HG02938 (cell line): ENCODE measurements at regions not wholly inside any gene's neighbourhood (a gene's known extent, or its start where the extent isn't known, plus 50 kb on each side); places are given as distances from the start of the nearest gene placed in this dataset.
"Not testable (repeated sequence)": the region's sequence is repeated elsewhere in the genome, so short reads cannot be mapped to it uniquely, and the experiment has no call there.

Source experiments
- ATAC-seq: cut with Tn5 transposase; IDR thresholded peaks from one replicate; pipeline ENCODE4 v1.9.1; 2021; ENCODE audit warnings: mild to moderate bottlenecking, moderate library complexity; ENCODE audit not compliant: unreplicated experiment

DNA sequence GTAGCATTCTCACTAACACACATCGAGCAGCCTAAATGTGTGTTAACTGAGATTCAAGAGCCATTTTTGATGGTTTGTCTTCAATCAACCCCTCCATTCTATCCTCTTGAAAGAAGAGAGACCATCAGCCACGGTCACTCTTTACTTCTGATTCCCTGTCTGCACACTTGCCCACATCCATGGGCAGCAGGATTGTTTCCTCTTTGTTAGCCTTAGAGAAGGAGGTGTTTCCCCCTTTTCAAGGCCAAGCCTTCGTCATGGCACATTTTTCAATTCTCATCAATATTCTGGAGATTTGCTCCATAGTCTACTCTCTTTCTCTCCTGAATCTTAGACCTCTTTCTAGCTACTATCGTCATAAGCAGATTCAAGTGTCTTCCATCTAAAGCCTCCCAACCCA, 522.4 kb upstream of the NAALADL2 start:
- no peak for ATAC-seq

DNA sequence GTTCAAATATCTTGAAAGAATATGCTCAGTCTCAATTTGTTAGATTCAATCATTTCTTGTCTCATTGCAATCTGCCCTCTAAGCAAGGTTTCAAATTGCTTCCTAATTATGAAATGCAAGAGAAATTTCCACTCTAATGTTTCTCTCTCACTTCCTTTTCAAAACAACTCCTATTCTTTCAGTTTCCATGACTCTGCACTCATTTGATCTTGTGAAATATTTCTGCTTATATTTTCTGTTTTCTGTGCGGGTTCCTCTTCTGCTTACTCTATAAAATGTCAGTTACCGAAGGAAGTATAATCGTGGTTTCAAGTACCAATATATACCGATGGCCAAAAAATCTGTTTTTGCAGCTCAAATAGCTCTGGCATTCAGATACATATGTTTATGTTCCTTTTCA, 521.9 kb upstream of the NAALADL2 start:
- ATAC-seq = no peak

DNA sequence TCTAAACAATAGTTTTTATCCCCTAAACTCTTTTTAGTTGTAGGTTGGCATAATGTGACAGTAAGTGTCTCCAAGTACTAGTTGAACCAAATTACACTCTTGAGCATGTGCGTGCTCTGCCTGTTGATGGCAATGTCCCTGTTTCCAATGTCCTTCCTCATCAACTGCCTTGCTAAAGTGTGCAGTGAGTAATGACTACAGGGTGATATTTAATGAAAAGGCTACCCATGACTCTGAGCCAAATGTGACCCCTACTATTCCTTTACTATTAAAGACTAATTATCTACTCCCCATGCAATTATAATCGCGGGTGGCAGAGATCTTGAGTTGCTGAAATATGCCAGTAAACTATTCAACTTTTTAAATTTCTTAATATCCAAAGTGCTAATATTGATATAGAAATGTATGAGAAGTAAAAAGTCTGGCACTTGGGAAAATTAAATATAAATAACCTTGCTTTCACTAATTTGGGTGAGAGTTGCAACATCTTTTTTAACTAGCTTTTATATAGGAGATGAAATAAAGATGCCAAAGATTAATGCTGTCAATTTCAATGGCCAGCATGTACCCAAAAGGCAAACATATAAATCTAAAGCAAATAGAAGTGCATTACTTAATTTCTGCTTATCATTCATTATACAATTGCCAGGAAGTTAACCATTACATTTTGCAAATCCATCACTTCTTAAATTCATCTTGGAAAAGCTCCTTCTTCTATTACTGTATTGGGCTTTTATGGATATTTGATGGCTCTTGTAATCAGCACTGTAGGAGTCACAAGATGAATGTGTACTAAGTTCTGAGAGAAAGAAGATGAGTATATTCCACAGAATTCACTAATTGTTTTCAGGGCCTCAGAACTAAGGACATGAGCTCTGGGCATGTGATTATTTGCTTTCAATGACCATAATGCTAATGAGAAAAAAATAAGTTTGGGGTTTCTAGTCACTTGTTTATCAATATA, 518.2 kb upstream of the NAALADL2 start:
- ATAC-seq = no peak

DNA sequence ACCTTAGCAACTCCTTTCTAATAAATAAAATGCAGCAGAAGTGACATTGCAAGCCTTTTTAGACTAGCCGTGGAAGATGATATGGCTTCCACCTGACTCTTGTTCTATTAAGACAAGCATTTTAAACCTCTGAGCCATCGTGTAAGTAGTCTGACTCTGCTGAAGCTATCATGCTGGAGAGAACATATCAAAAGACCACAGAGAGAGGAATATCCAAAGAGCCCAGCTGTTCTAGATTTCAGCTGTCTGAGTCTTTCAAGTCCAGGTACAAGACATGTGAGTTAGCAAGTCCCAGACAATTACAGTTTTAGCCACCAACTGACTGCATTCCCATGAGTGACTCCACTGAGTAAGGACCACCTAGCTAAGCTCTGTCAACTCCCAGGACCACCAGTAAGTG, 517.0 kb upstream of the NAALADL2 start:
- no peak for ATAC-seq

DNA sequence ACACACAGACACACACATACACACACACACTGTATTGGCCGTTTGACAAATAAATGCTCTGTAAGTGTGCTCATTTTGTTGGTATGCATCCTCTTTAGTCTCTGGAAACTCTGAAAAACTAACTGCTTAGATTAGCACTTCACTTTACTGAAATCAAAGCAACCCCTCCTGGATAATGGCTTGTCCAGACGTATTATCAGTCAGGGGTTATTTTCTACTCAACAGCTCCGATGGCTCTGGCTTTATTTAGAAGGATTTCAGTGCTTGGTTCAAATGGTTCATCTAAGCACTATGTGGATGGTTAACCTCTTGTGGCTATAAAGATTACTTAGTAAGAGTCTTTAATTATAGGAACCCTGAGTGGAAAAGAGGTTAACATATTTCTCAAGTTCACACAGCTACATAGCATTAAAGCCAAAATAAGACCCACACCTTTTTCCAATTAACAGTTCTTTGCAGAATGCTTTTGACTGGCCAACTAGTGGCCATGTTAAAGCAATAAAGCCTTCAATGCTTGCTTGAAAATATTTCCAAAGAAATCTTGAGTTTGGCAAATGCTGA, 516.1 kb upstream of the NAALADL2 start:
- ATAC-seq = no peak

DNA sequence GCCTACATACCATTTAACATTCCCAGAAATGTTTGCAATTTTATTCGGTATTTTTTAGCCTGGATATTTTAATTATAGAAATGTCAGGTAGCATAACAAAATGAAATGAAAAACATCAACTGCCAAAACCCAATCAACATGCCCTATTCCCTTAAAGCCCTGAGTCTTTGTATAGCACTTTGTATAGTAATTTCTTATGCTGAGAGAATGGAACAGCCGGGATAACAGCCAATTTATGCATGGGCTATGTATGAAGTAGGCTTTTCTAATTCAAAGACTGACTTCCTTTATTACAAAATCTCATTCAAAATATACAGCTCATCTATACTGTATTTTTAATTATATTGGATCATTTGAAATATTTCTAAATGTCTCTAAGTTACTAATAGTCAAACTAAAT, 513.0 kb upstream of the NAALADL2 start:
- no peak for ATAC-seq

DNA sequence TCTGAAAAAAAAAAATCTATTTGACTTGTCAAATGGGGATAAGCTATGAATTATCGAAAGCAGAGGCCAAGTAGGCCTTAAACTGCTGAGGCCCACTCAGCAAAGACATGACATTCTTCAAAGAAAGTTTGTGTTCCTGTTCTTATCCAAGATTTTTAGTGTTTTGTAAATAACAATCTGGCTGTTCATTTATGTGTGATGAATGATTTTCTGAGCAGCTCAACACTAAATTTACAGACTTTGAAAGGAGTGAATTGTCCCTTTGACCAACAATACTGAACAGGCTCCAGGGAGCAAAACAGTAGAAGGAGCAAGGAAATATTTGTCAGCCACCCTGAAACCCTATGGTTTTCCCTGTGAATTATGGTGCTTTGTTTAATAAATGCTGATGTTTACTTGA, 512.6 kb upstream of the NAALADL2 start:
- no peak for ATAC-seq

DNA sequence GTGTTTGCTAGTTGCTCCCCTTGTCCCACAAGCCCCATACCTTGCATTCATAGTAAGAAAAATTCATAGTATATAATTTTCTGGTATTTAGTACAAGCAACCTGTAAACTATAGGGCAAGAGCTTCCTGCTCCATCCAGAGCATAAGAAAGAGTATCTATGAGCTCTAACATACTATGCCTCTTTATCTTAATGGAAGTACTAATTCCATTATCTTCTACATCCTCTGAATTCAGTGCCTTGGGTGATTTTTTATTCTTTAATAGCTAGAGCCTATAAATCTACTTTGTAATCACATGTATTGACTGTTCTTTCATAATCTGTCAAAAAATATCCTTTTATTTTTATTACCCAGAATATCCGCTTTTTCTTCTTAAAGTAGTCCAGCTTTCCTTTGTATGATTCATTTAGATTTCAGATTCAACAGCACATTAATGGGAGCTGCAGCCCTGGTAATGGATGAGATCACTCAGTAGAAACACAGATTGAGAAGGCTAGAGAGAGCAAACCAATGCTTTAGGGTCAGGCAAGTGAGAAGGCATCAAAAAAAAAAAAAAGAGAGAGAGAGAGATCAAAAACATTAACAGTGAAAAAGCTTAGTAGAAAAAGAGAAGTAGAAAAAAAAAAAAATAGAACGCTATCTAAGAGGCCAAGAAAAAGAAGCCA, 511.5 kb upstream of the NAALADL2 start:
- ATAC-seq = no peak

DNA sequence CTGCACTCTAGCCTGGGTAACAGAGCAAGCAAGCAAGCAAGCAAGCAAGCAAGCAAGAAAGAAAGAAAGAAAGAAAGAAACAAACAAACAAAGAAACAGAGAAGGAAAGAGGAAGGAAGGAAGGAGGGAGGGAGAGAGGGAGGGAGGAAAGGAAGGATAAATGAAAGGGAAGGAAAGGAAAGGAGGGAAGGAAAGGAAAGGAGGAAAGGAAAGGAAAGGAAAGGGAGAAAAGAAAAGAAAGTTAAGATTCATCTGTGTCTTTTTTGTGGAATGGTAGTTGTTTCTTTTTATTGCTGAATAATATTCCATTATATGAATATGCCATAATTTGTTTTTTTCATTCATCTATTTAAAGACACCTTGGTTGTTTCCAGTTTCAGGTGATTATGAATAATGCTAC, 506.9 kb upstream of the NAALADL2 start:
- no peak for ATAC-seq

DNA sequence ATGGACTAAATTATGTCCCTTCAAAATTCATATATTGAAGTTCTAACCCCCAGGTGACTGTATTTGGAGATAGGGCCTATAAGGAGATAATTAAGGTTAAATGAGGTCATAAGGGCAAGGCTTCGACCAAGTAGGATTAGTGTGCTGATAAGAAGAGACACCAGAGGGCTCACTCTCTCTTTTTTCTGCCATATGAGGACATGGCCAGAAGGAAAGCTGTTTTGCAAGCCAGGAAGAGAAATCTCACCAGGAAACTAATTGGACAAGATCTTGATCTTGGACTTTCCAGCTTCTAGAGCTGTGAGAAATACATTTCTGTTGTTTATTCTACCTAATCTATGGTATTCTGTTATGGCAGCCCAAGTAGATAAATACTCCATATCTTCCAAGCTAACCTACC, 503.6 kb upstream of the NAALADL2 start:
- ATAC-seq = no peak

DNA sequence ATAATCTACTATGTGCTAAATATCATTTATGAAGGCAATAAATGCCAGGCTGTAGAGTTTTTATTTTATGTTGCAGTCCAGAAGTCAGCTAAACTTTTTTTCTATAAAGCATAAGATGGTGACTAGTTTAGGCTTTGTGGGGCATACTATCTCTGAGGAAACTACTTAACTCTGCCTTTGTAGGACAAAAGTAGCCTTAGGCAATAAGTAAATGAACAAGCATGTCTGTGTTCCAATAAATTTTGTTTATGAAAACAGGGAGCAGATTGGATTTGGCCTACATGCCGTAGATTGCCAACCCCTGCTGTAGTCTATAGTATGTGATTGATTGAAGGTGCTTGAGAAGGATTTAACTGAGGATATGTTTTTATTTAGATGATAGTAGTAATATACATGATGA, 502.5 kb upstream of the NAALADL2 start:
- no peak for ATAC-seq

DNA sequence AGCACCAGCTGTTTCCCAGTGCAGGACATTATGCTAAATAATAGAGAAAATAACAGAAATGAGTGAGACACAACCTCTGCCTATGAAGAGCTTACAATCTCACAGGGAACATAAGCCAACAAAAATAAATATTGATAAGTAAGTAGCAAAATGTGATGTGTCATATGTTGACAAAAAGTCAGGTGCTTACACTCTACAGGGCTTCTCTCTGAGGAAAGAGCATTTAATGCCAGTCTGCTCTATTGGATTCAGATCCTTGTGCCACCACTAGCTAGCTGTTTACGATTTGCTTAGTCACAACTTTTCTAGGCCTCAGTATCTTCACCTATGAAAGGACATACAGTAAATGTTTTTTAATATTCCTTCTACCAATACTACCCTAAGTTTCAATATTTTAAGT, 500.9 kb upstream of the NAALADL2 start:
- no peak for ATAC-seq

DNA sequence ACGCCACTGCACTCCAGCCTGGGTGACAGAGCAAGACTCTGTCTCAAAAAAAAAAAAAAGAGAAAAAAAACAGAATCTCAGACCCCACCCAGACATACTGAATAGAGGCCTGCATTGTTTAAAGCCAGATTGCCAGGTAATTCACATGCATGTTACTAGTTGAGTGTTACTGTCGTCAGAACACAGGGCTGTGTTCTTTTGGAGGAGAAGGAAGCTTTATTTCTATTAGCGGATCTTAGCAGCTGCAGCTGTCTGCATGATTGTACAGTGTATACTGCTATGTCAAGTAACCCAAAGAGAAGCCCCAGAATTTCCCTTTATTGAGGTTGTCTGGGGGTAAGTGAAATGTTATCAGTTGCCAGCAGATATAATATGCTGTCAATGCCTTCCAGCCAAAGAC, 496.6 kb upstream of the NAALADL2 start:
- ATAC-seq = no peak

DNA sequence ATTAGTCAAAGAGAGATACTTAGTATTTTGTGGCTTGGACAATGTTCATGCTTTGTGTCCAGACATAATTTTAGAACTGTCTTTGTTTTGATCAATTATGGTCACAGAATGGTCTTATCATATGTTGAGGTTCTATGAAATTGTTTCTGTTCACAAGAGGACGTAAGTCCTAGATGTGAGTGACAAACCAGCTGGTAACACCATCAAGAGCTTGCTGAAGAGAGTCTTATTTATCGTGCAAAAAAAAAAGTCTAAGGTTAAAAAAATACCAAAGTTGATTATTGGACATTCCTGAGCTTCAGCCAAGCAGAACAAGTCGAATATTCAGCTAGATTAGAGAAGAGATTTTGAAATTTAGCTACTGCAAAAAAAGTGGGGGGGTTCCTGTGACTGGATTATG, 495.9 kb upstream of the NAALADL2 start:
- ATAC-seq = no peak

DNA sequence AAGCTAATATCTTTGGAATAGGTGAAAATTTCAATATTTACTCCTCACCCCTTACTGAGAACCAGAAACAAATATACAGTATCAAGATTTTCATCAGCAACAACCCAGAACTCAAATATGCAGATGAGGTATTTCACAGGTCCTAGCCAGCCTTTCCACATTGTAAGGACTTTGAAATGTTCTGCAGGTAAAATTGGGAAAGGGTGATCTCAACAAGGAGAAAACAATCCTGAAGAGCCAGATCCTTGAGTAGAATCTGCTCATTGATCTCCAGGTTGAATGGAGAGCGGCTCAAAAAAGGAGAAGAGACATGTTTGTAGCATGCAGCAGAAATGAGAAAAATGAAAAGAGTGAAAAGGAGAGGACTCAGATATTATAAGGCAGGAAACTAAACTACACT, 493.3 kb upstream of the NAALADL2 start:
- ATAC-seq = no peak

DNA sequence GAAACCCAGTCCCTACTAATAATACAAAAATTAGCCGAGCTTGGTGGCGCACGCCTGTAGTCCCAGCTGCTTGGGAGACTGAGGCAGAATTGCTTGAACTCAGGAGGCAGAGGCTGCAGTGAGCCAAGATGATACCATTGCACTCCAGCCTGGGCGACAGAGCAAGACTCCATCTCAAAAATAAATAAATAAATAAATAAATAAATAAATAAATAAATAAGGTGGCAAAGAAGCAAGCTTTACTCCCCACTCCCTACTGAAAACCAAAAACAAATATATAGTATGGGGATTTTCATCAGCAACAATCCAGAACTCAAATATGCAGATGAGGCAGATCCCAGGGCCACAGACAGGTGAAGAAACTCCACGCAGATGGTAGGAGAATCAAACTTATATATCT, 492.2 kb upstream of the NAALADL2 start:
- ATAC-seq = not testable (repeated sequence)

DNA sequence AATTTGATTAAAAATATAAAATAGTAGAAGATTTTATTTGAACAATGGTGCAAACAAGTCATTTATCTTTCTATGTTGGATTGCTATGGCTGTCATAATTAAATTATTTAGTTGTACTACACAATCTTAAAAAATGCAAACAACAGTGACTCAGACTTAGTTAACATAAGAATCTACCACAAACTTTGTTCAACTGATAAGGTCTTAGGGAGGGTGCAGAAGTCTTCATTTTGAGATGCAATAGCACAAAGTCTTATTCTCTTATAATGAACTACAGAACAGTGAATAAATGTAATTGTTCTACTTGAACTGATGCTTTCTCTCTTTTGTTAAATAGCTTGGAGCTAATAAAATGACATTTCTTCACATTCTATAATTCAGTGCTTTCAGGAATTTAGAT, 482.8 kb upstream of the NAALADL2 start:
- ATAC-seq = no peak

DNA sequence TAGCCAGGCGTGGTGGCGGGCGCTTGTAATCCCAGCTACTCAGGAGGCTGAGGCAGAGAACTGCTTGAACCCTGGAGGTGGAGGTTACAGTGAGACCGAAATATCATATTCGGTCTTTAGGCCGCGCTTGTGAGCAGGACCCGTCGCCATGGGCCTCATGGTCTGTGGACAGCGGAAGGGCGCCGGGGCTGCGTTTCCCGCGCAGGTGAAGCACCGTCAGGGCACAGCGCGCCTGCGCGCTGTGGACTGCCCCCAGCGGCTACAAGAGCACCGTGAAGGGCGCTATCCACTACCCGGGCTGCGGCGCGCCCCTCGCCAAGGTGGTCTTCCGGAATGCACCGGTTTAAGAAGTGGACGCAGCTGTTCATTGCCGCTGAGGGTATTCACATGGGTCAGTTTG, 482.0 kb upstream of the NAALADL2 start:
- no peak for ATAC-seq

DNA sequence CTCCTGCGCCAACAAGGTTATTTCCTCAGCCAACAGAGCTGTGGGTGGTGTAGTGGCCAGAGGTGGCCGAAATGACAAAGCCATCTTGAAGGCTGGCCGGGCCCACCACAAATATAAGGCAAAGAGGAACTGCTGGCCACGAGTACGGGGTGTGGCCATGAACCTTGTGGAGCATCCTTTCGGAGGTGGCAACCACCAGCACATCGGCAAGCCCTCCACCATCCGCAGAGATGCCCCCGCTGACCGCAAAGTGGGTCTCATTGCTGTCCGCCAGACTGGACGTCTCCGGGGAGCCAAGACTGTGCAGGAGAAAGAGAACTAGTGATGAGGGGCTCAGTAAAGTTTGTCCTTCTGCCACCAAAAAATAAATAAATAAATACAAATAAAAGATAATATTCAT, 481.4 kb upstream of the NAALADL2 start:
- ATAC-seq = no peak

DNA sequence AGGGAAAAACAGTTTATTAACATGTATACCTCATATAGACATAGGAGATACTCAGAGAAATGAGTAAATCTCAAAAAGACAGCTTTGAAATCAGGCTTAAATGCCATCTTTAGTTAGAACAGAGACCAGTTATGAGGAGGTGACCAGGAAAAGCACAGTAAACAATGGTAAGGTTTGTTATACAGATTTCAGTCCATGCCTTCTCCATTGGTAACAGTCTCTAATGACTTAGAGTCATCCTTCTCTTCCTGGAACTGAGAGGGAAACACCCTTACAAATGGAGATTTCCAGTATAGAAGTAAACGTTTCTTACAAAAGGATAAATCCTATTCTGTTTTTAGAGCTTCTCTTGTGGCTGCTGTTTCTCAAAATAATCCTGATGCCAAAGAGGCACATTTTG, 476.3 kb upstream of the NAALADL2 start:
- no peak for ATAC-seq

DNA sequence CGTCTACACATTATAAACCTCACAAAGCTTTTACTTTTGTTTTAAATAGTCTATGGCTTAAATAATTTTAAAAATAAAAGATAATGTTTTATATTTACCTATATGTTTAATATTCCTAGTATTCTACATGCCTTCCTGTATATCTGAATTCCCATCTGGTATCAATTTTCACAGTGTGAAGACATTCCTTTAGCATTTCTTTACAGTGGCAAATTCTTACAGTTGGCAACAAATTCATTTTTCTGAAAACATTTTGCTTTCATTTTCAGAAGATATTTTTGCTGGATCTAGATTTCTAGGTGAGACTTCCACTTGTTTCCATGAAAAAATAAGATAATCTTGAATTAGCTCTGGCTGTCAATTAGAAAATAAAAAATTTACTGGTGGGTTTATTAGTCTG, 471.4 kb upstream of the NAALADL2 start:
- no peak for ATAC-seq

DNA sequence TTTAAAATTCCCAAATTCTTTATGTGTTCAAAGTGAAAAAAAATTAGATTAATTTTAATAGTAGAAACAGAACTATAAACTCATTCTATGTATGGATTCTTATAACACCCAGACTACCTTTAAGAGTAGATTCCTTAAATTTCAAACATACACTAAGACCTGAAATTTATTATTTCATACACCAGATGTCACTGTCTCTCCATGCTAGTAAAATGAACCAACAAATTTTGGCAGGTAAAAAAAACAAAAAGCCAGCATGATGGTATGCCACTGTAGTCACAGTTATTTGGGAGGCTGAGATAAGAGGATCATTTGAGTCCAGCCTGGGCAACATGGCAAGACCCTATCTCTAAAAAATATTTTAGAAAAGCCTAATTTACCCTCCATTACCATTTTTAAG, 461.3 kb upstream of the NAALADL2 start:
- ATAC-seq = no peak
